T1000 (cell line): ENCODE measurements at regions not wholly inside any gene's neighbourhood (a gene's known extent, or its start where the extent isn't known, plus 50 kb on each side); places are given as distances from the start of the nearest gene placed in this dataset.
"Not testable (repeated sequence)": the region's sequence is repeated elsewhere in the genome, so short reads cannot be mapped to it uniquely, and the experiment has no call there.

Experiments
- DNase-seq: peaks from one replicate; lab custom pipeline; 2025; ENCODE audit warnings: mixed read lengths; lab: John Stamatoyannopoulos, UW

GRCh38 chr13:37510441-37510840 is 88.1 kb downstream of the POSTN start:
- no peak for DNase-seq

GRCh38 chr13:37505531-37505930 is 93.0 kb downstream of the POSTN start:
- no peak for DNase-seq

DNA sequence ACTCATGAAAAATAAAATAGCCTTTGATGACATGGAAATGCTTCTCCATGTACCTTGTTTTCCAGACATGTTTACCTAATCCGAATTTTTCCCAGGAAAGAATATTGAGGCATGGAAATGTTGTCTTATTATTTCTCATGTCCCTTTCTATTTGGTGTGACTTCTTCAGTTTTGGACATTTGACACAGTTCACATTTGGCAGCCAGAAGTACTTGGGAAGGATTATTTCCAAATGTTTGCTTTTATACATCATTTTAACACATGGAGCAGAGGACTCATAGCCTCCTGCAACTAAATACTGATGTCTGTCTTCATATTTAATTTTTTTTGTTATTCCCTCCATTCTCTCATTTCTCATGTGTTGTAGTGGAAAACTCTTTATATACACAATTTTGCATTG is 94.3 kb downstream of the POSTN start:
- DNase-seq = no peak

GRCh38 chr13:37503287-37503686 is 95.3 kb downstream of the POSTN start:
- DNase-seq = no peak

GRCh38 chr13:37502303-37502993 is 96.1 kb downstream of the POSTN start:
- DNase-seq = not testable (repeated sequence)

- no peak for DNase-seq
These were observed 97.4 kb downstream of the POSTN start for GRCh38 chr13:37501187-37501586.

DNA sequence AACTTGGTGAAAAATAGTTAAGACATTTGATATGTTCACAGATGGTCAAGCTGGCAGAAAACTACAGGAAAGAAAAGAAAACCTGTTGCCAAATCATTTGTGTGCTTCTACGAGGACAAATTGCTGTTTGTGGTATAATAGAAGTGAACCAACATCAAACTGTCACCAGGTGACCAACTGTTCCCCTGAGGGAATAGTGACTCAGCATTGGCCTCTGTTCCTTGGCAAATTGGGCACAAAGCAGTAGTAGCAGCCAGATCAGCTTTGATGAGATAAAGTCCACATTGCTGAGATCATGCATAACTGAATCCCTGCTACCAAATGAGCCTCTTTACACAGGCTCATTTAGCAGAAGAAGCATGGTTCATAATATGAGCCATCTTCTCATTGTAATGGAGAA is 103.5 kb downstream of the POSTN start:
- no peak for DNase-seq

GRCh38 chr13:37493775-37494174 is 104.8 kb downstream of the POSTN start:
- no peak for DNase-seq

DNA sequence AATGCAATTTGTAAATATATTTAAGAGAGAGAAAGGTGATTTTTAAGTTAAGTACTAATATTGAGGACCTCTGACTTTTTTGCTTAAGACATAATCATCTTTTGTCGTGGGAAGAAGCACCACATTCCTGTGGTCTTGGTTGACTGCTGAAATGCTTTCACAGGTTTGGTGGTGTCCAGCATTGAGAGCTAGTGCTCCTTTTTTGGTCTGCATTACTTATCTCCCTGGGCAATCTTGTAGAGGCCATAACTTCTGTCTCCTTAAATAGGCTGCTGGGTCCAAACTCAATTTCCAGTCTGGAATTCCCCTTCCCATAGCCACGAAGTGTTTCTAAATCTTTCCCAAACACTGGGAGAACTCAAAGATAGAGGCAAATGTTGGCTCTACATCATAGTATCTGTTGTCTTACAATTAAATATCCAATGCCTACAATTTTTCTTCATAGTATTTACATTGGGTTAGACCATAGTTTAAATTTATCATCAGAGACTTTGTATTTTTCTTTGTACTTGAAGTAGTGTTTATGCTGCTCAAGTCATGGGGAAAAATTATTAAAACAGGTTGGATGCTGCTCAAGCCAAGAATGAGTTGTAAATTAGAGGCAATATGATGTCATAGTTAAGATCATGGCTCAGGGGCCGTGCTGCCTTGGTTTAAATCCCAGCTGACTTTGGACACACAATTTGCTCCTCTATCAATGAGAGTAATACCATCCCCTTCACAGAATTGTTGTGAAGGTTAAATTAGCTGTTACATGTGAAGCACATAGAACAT is 105.6 kb downstream of the POSTN start:
- DNase-seq = no peak

- DNase-seq = no peak
These were observed 106.5 kb downstream of the POSTN start for GRCh38 chr13:37492075-37492474.

DNA sequence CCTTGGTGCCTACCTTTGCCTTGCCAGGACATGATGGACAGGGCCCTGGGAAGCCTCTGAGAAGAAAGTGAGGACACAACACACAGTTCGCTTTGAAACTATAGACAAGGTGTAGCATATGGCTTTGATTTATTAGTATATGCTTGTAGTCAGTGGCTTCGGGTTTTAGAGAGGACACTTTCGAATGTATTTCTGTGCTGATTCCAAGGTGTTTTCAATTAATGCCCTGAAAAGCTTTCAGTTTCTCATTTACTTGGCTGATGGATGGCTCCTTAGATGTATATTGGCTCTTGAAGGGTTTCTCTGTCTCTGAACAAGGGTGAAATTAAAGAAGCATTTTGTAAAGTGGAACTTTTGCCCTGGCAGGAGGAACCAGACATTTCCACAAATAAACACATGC is 106.9 kb downstream of the POSTN start:
- no peak for DNase-seq

DNA sequence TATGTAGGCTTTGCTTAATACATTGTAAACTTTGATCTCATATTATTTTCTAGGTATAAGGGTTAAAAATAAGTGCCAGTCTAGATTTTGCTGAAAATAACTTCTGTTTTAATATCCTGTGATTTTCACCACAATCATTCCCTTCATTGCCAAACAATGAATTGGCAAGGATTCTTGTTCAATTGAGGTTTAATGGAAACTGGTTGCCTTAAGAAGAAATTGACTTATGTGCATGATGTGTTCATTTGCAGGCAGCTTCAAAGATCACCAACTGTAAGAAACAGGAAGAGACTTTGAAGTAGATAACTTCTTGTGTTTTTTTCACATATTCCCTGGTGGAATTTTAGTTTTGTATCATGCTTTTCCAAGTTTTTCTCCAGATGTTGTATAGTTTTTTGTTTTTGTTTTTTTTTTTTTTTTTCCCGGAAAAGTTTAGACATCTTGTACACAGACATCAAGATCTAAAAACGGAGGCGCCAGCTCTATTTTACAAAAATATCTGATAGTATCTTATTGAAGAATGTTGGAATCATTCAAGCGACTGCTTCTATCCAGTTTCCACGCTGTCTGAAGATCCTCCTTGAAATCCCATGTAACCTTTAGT is 108.3 kb downstream of the POSTN start:
- DNase-seq = no peak

DNA sequence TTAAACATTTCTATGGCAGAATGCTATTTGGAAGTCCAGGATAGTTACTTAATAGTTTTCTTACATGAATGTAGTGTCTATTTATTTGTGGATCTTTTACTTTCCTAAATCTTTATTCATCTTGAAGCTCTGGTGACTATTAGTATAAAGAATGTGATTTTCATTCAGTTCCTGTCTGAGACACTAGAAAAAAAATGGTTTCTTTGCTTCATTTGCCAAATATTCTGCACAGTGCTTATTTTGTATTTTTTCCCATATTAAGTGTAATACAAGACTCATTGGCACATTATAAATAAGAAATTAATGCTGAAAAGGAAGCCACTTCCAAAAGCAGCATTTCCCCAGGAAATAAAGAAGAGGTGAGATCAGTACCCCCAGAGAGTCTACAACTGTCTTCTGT is 109.8 kb downstream of the POSTN start:
- no peak for DNase-seq

DNA sequence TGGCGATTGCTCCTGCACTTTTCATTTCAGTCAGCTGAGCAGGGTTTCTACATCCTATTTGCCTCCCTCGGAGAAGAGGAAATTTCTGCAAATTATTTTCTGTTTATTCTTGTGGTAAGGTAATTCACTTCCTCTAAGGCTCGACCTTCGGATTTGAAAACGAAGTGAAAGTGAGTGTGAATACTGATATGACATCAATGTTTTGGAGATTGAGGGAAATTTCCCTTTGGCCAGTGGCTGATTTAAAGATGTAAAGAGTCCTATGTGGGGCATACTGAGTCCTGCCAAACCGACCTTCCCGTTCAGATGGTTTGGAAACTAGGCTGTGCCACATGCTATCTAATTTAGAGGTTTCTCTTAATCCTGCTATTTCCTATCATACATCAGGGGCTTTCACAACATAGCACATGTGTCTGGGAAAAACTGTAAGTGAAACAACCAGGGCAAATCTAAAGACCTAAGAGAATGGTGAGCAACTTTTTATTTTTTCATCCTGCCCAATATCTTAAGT is 112.3 kb downstream of the POSTN start:
- no peak for DNase-seq

DNA sequence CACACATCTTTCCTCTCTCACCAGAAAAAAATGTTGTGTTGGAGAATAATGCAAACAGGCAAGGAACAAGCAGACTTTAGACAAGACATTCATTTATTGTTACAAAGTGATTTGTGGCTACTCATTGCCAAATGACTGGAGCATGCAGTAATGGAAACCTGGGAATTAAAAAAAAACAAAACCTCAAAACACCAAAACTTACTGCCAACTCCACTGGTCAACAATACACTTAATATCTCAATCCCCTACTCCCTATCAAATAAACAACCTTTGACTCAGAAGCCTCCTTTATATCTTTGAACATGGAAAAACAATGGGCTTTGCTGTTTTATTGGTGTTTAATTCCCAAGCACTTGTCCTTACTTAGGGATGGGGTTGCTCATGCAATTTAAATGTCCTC is 112.8 kb downstream of the POSTN start:
- no peak for DNase-seq

DNA sequence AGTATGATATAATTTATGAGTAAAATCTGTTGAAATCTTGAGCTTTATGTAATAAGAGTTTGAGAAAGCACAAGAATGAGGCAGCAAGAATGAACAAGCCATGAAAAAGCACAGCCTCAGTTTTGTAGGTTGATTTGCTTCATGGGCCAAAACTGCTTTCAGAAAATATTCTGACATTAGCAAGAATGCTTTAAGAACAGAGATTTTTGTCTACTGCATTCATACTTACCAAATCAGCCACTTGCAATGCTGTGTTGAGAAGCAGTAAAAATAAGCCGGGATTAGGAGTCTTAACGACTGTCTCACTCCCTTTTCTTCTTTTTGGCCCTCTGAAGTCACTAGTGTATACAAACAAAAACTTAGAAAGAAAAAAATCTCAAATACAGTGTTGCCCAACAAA is 114.5 kb downstream of the POSTN start:
- no peak for DNase-seq

DNA sequence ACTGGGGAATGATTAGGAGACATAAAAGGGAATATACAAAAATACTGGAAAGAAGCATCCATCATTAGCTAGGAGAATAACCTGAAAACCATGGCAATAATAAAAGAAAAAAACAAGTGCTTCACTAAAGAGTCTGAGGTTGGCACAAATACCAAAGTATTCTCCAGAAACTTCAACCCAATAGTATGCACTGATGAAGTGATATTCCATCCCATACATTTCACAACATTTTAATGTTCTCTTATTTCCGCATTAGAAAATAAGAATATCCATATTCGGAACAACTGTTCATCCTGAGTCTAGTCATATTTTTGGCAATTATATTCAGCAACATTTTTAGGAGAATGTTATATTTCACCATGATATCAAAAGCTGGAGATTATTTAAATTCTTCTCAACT is 116.2 kb downstream of the POSTN start:
- no peak for DNase-seq

DNA sequence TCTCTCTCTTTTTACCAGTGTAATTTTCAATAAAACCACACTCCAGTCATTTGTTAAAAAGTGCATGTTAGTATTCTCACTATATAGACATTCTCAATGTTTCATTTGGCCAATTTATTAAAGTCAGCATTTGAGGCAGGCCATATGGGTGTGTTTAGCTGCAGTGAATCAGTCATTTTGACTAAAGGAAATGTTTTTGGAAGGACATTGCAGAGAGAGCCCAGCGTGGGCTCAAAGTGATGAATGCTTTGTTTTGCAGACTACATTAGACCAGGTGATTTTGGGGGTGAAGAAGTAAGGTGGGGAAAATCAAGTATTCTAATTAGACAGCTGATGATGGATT is 116.7 kb downstream of the POSTN start:
- DNase-seq = no peak

GRCh38 chr13:37481011-37481884 is 117.3 kb downstream of the POSTN start:
- DNase-seq = no peak

DNA sequence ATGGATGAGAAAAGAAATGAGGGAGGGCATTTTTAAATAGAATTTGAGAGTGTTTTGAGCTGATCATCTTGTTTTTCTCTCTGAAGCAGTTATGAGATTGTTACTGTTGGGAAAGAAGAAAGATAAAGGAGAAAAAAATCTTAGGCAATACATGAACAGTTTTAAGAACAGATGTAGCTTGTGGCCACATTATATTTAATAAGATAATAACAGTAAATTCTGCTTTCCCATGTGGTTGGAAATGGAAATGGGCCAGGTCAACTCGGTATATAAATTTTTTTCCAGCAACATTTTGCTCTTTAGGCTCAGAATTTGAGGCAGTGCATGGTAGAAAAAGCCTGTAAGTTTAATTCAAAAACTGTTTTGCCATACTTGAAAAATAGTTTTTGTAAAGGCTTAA is 118.7 kb downstream of the POSTN start:
- no peak for DNase-seq

DNA sequence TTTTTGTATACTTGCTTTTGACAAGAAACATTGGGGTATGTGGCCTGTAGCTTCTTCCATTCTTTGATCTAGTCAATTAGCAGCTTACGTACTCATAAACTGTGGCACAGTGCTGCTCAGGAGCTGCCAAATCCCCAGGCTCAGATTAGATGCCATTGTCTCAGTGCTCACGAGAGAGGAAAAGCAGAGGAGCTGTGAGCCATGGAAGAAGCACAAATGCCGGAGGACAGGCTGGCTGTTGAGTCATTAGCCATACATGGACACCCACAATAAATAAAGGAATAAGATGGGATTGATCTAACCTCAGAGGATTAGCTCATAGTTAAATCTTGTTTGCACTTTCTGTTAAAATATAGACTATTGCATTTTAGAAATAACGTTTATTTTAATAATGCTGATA is 121.7 kb downstream of the POSTN start:
- no peak for DNase-seq

- no peak for DNase-seq
These were observed 122.6 kb downstream of the POSTN start for GRCh38 chr13:37475966-37476365.
